OCI-LY1 (cell line): ENCODE measurements at regions not wholly inside any gene's neighbourhood (a gene's known extent, or its start where the extent isn't known, plus 50 kb on each side); places are given as distances from the start of the nearest gene placed in this dataset.

Experiments used
- H2AFZ ChIP-seq: fragments of 200-600 bp; sonication (generic), shearing (Covaris generic); 2 replicates; pipeline ENCODE4 v1.6.0; 2014; ENCODE audit warnings: antibody characterized with exemption, mild to moderate bottlenecking, low read length
- H3F3A ChIP-seq: fragments of 200-600 bp; sonication (generic), shearing (Covaris generic); 2 replicates; pipeline ENCODE4 v1.6.0; 2014; ENCODE audit warnings: mild to moderate bottlenecking, antibody characterized with exemption, low read length, moderate library complexity; ENCODE audit not compliant: insufficient read depth
- H3K27ac ChIP-seq: fragments of 200-600 bp; sonication (generic); 2 replicates; pipeline ENCODE4 v1.5.1; 2014; ENCODE audit warnings: low read length, mixed run types, mild to moderate bottlenecking, low read depth; ENCODE audit not compliant: poor library complexity, severe bottlenecking
- H3K27me3 ChIP-seq: fragments of 200-600 bp; sonication (generic); 2 replicates; pipeline ENCODE4 v1.6.0; 2014; ENCODE audit warnings: antibody characterized with exemption, mild to moderate bottlenecking, low read length, moderate library complexity; ENCODE audit not compliant: insufficient read depth
- H3K36me3 ChIP-seq: fragments of 200-600 bp; sonication (generic); 2 replicates; pipeline ENCODE4 v1.6.1; 2014; ENCODE audit warnings: mild to moderate bottlenecking, antibody characterized with exemption, low read length, moderate library complexity, mixed read lengths; ENCODE audit not compliant: insufficient read depth
- H3K4me1 ChIP-seq: fragments of 200-600 bp; sonication (generic); 2 replicates; pipeline ENCODE4 v1.5.1; 2014; ENCODE audit warnings: mild to moderate bottlenecking, low read length, moderate library complexity; ENCODE audit not compliant: insufficient read depth, severe bottlenecking
- H3K4me2 ChIP-seq: fragments of 200-600 bp; sonication (generic), shearing (Covaris generic); 2 replicates; pipeline ENCODE4 v1.6.1; 2014; ENCODE audit warnings: low read length
- H3K4me3 ChIP-seq: fragments of 200-600 bp; sonication (generic); 2 replicates; pipeline ENCODE4 v1.5.1; 2014; ENCODE audit warnings: low read length, low read depth, mild to moderate bottlenecking, mixed read lengths; ENCODE audit not compliant: poor library complexity, severe bottlenecking
- H3K79me2 ChIP-seq: fragments of 200-600 bp; shearing (Covaris generic); 2 replicates; pipeline ENCODE4 v1.6.1; 2016; ENCODE audit warnings: mixed run types, low read length, mixed read lengths; ENCODE audit not compliant: insufficient read depth
- H3K9ac ChIP-seq: fragments of 200-600 bp; sonication (generic), shearing (Covaris generic); 2 replicates; pipeline ENCODE4 v1.6.1; 2014; ENCODE audit warnings: mild to moderate bottlenecking, low read length, mixed read lengths
- H3K9me2 ChIP-seq: fragments of 200-600 bp; sonication (generic), shearing (Covaris generic); 2 replicates; pipeline ENCODE4 v1.6.1; 2014; ENCODE audit warnings: low read depth, mild to moderate bottlenecking, low read length, mixed read lengths
- H3K9me3 ChIP-seq: fragments of 200-600 bp; shearing (Covaris generic); 2 replicates; pipeline ENCODE4 v1.6.1; 2014; ENCODE audit warnings: low read length, mixed read lengths
- H4K20me1 ChIP-seq: fragments of 200-600 bp; sonication (generic), shearing (Covaris generic); 2 replicates; pipeline ENCODE4 v1.6.0; 2016; ENCODE audit warnings: mild to moderate bottlenecking, low read length; ENCODE audit not compliant: insufficient read depth
- CTCF ChIP-seq: fragments of 200-600 bp; sonication (generic), shearing (Covaris generic); IDR thresholded peaks from 2 replicates; pipeline ENCODE4 v1.5.1; 2017; ENCODE audit warnings: mild to moderate bottlenecking, antibody characterized with exemption, low read length, moderate library complexity, mixed read lengths
- EZH2 ChIP-seq: fragments of 200-600 bp; sonication (generic), shearing (Covaris generic); IDR thresholded peaks from 2 replicates; pipeline ENCODE4 v1.8.0; 2017; ENCODE audit warnings: borderline replicate concordance, mixed run types, mild to moderate bottlenecking, antibody characterized with exemption, low read length, moderate library complexity, mixed read lengths

GRCh38 chr9:11946531-11946930 lies 746.7 kb upstream of the TYRP1 start:
- TF ChIP-seq CTCF, result no peak
- TF ChIP-seq EZH2, result no peak
- no peaks in the 10 kb centered on the region for H3F3A ChIP-seq
- no peaks in the 10 kb centered on the region for H3K27me3 ChIP-seq
- H2AFZ ChIP-seq, result no peak overlapping the region
- H3K9ac ChIP-seq, result no peak overlapping the region
- H3K9me2 ChIP-seq, result no peaks in the 10 kb centered on the region
- no peak overlapping the region for H3K4me2 ChIP-seq
- no peak overlapping the region for H3K27ac ChIP-seq
- no peaks in the 10 kb centered on the region for H4K20me1 ChIP-seq
- H3K79me2 ChIP-seq, result no peaks in the 10 kb centered on the region
- no peak overlapping the region for H3K4me3 ChIP-seq
- H3K9me3 ChIP-seq, result no peaks in the 10 kb centered on the region
- H3K4me1 ChIP-seq, result no peaks in the 10 kb centered on the region
- H3K36me3 ChIP-seq, result no peaks in the 10 kb centered on the region

GRCh38 chr9:11962327-11962726 lies 730.9 kb upstream of the TYRP1 start:
- no peaks in the 10 kb centered on the region for H3K36me3 ChIP-seq
- no peaks in the 10 kb centered on the region for H3K4me1 ChIP-seq
- no peak overlapping the region for H3K9ac ChIP-seq
- H3K4me2 ChIP-seq, result no peak overlapping the region
- no peak overlapping the region for H3K27ac ChIP-seq
- no peaks in the 10 kb centered on the region for H3K9me2 ChIP-seq
- no peaks in the 10 kb centered on the region for H3K27me3 ChIP-seq
- H3F3A ChIP-seq, result no peaks in the 10 kb centered on the region
- no peaks in the 10 kb centered on the region for H4K20me1 ChIP-seq
- no peak overlapping the region for H2AFZ ChIP-seq
- H3K79me2 ChIP-seq, result no peaks in the 10 kb centered on the region
- H3K4me3 ChIP-seq, result no peak overlapping the region
- no peaks in the 10 kb centered on the region for H3K9me3 ChIP-seq
- TF ChIP-seq EZH2, result no peak
- no peak for TF ChIP-seq CTCF

GRCh38 chr9:11966786-11967185 lies 726.4 kb upstream of the TYRP1 start:
- no peaks in the 10 kb centered on the region for H3K79me2 ChIP-seq
- H3K27ac ChIP-seq, result no peak overlapping the region
- no peak overlapping the region for H3K4me2 ChIP-seq
- no peaks in the 10 kb centered on the region for H3K9me2 ChIP-seq
- no peaks in the 10 kb centered on the region for H3F3A ChIP-seq
- no peaks in the 10 kb centered on the region for H3K36me3 ChIP-seq
- H3K9me3 ChIP-seq, result no peaks in the 10 kb centered on the region
- H3K9ac ChIP-seq, result no peak overlapping the region
- no peak for TF ChIP-seq CTCF
- TF ChIP-seq EZH2, result no peak
- no peaks in the 10 kb centered on the region for H4K20me1 ChIP-seq
- no peak overlapping the region for H3K4me3 ChIP-seq
- H3K4me1 ChIP-seq, result no peaks in the 10 kb centered on the region
- no peak overlapping the region for H2AFZ ChIP-seq
- H3K27me3 ChIP-seq, result no peaks in the 10 kb centered on the region
